ENCODE measurements at regions not wholly inside any gene's neighbourhood (a gene's known extent, or its start where the extent isn't known, plus 50 kb on each side); places are given as distances from the start of the nearest gene placed in this dataset.

DNA sequence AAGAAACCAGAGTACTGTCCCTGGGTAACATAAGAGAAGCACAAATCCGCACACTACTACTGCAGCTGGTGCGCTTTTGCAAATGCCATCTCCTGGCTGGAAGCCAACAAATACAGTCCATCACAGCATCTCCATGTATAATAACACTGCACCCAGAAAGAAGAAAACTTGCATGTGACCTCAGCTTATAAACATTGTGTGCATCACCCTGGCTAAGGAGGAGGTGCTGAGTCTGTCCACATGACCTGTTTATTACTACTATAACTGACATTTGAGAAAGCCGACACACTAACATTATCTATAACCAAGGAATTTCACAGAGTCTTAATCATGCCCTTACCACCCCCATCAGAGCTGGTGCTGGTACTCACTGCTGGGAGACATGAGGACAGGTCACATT lies 516.8 kb downstream of the CFAP47 start:
- no peak overlapping the region for H3K27ac ChIP-seq
- TF ChIP-seq, protein P1, sequence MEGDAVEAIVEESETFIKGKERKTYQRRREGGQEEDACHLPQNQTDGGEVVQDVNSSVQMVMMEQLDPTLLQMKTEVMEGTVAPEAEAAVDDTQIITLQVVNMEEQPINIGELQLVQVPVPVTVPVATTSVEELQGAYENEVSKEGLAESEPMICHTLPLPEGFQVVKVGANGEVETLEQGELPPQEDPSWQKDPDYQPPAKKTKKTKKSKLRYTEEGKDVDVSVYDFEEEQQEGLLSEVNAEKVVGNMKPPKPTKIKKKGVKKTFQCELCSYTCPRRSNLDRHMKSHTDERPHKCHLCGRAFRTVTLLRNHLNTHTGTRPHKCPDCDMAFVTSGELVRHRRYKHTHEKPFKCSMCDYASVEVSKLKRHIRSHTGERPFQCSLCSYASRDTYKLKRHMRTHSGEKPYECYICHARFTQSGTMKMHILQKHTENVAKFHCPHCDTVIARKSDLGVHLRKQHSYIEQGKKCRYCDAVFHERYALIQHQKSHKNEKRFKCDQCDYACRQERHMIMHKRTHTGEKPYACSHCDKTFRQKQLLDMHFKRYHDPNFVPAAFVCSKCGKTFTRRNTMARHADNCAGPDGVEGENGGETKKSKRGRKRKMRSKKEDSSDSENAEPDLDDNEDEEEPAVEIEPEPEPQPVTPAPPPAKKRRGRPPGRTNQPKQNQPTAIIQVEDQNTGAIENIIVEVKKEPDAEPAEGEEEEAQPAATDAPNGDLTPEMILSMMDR (conservative IDR thresholded peaks at IDR 0.05), result no peak

DNA sequence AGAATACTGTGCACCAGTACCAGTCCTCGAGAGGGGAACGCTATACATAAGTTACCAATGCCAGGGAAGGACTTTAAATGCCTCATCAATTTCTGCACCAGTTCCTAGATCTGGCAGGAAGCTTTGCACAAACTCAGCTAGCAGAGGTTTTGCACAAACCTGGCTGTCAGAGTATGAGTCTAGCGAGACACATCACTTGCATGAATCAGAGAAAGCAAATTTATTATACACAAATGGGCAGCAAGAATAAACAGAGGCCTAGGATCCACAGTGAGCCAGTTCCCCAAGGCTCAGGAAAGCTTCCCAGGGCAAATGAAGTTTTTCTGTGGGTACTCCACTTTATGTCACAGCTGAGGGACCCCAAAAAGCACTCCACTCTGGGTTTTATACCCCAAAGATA lies 523.5 kb downstream of the CFAP47 start:
- H3K27ac ChIP-seq, result no peak overlapping the region
- TF ChIP-seq, protein P1 (conservative IDR thresholded peaks at IDR 0.05), result no peak

DNA sequence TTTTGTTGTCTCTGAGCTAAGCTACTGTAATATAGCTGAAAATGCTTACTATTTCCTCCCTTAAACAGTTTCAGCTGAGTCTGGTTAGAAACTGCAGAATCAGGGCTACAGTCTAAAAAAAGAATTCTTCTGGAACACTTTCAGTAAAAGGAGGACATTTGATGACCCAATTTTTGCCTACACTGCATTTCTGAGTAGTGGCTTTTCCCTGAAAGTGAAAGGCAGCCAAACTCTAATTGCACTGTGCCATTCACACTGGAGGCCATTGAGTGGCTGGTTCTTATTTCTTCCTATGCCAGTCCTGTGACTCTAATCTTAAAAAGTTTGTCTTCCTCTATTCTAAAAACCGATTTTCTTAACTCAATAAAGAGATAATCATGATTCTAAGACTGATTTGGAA lies 526.0 kb downstream of the CFAP47 start:
- no peak overlapping the region for H3K27ac ChIP-seq
- TF ChIP-seq, protein P1 (conservative IDR thresholded peaks at IDR 0.05), result no peak

DNA sequence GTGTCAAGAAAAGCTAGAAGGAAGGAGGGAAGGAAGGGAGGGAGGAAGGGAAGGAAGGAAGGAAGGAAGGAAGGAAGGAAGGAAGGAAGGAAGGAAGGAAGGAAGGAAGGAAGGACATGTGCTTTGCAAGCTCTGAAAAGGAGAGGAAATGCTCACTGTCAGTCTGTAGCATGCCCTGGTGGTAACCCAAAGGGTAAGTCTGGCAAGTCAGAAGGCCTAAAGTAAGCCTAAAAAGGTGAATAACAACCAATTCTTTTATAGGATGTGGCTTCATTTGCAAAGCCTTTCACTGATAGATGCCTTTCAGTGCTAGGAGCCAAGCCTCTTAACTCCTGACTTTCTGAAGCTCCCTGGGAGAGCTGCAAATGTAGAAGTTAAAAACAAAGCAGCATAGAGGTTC lies 542.6 kb downstream of the CFAP47 start:
- no peak overlapping the region for H3K27ac ChIP-seq
- TF ChIP-seq, protein P1 (conservative IDR thresholded peaks at IDR 0.05), result no peak

DNA sequence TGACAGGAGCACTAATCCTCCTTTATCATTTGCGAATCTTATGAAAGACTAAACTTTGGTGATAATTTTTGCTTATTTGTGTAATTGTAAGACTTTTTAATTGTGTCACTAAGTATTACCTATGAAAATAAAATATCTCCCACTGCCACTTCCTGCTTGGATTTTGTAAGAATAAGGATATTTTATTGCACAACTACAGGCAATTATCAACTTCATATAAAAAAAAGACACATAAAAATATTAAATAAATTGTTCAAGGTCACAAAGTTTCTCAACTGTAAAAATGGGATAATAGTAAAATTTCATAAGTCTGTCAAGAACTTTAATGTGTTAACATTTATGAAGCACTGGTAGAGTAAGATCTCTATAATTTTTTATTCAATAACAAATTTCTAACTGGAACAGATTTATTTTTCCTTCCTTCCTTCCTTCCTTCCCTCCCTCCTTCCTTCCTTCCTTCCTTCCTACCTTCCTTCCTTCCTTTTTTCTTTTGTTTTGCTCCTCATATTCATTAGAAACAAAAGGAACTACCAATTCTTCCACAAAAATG lies 527.6 kb upstream of the FAM47C start:
- H3K27ac ChIP-seq, result no peak overlapping the region
- TF ChIP-seq, protein P1 (conservative IDR thresholded peaks at IDR 0.05), result no peak

DNA sequence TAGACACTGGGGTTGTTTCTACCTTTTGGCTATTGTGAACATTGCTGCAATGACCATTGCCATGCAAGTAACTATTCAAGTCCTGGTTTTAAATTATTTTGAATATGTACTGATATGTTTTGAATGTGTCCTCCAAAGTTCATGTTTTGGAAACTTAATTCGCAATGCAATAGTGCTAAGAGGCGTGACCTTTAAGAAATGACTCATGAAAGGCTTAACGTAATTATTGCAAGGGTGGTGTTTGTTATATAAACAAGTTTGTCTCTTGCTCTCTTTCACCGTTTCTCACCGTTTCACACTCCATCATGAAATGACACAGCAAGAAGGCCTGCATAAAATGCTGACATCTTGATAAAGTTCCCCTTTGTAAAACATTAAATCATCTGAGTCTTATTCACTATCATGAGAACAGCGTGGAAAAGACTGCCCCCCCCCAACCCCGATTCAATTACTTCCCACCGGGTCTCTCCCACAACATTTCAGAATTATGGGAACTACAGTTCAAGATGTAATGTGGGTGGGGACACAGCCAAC lies 506.9 kb upstream of the FAM47C start:
- no peak overlapping the region for H3K27ac ChIP-seq

DNA sequence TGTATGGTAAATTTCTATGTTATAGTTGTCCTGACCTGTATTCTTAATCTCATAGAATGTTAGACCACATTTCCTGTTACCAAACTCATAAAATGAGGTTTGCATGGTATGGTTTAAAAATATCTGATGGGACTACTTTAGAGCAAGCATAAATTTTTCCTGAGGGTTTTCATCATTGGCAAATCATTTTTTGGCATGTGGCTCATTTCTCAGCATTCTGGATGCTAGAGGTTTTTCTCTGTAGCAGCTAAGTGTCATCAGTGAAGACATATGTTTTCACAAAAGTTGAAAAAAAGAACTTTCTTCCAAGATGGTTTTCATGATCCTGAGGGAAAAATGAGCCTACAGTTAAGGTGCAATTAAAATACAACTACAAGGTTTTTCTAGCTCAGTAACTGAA lies 503.5 kb upstream of the FAM47C start:
- TF ChIP-seq, protein P1 (conservative IDR thresholded peaks at IDR 0.05), result no peak
- H3K27ac ChIP-seq, result no peak overlapping the region

More for the DNA sequence above, 506.9 kb upstream of the FAM47C start:
- TF ChIP-seq, protein P1 (conservative IDR thresholded peaks at IDR 0.05), result no peak
